Astrocyte of the spinal cord (primary cell): ENCODE measurements at regions not wholly inside any gene's neighbourhood (a gene's known extent, or its start where the extent isn't known, plus 50 kb on each side); places are given as distances from the start of the nearest gene placed in this dataset.
A peak's percentile ranks its signal among the peaks of the same experiment; 100 is the strongest.
"Not testable (repeated sequence)": the region's sequence is repeated elsewhere in the genome, so short reads cannot be mapped to it uniquely, and the experiment has no call there.

Experiments
- DNase-seq: peaks from one replicate; pipeline ENCODE4 v3.0.0; 2011; ENCODE audit warnings: low read depth, low spot score
- H3K4me3 ChIP-seq: 2 replicates; pipeline ENCODE4 v1.5.1; 2011; ENCODE audit warnings: low read depth, mild to moderate bottlenecking, low read length, moderate library complexity
- CTCF ChIP-seq: IDR thresholded peaks from 2 replicates; pipeline ENCODE4 v1.5.1; 2012; ENCODE audit warnings: low read depth, mild to moderate bottlenecking, low read length, inconsistent platforms
- in situ Hi-C: cut with HindIII; loops from 2 replicates; pipeline ENCODE4 v1.10.0; 2017; ENCODE audit warnings: low sequenced_read_pairs

- no peak for DNase-seq
- H3K4me3 ChIP-seq = no peak overlapping the region
- in situ Hi-C loops = no loop called here
- no peak for TF ChIP-seq CTCF
Observed at GRCh38 chr6:144665932-144666450, 380.9 kb downstream of the UTRN start.

GRCh38 chr6:144666781-144667180 lies 381.6 kb downstream of the UTRN start:
- in situ Hi-C loops = no loop called here
- TF ChIP-seq CTCF = no peak
- DNase-seq = no peak
- no peak overlapping the region for H3K4me3 ChIP-seq

DNA sequence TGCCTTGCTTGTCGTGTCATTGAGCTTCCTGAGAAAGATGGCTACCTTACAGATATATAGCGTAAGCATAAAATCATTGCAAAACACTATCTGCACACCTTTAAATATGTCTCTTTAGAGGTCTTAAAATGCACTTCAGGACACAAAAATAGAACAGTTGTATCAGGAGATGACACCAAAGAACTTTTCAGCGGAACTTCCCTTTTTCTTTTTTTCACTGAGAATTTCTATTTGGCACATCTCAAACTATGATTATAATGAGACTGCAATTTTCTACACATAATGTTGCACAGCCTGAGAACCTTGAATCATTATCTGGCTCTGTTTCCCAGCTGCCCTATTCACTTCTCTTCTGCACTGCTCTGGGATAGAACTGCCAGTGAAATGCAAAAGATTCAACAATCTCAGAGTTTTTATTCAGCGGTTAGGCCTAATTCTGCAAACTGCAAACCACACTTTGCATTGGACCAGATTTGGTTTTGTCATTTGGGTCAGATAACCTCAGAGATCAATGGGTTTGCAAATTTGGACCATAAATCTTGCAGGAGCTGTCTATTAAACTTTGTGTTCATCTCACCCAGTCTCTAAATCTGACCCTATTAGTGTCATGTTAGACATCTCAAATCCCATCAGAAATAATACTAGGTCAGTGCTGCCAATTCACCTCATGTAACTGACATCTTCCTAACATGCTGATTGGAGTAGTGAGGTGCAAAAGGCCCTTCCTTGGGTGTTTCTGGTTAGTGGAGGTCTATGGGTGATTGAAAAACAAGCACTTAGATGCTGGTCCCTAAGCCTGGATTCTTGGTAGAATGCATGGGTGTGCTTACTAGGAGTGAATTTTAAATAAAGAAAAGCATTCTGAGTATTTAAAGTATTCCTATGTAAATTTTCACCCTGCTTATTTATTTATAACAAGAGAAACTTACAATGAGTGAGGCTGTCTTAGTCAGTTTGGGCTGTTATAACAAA lies 382.7 kb downstream of the UTRN start:
- H3K4me3 ChIP-seq = no peak overlapping the region
- in situ Hi-C loops = no loop called here
- no peak for TF ChIP-seq CTCF
- DNase-seq = no peak

- DNase-seq, in situ Hi-C loops, H3K4me3 ChIP-seq: not testable (repeated sequence)
Observed at GRCh38 chr6:144670259-144670658, 385.1 kb downstream of the UTRN start.

DNA sequence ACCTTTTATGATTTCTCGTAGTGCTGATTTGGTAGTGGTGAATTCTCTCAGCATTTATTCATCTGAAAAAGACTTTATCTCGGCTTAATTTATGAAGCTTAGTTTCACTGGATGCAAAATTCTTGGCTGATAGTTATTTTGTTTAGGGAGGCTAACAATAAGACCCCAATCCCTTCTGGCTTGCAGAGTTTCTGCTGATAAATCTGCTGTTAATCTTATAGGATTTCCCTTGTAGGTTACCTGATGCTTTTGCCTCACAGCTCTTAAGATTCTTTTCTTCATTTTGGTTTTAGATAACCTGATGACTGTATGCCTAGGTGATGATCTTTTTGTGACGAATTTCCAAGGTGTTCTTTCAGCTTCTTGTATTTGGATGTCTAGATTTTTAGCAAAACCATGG lies 388.7 kb downstream of the UTRN start:
- TF ChIP-seq CTCF = no peak
- no peak for DNase-seq
- in situ Hi-C loops = no loop called here
- no peak overlapping the region for H3K4me3 ChIP-seq

- no peak overlapping the region for H3K4me3 ChIP-seq
- TF ChIP-seq CTCF = no peak
- peak; percentile 78 for DNase-seq
- in situ Hi-C loops = no loop called here
Observed at GRCh38 chr6:144675231-144675861, 390.2 kb downstream of the UTRN start.

- in situ Hi-C loops, H3K4me3 ChIP-seq, DNase-seq: not testable (repeated sequence)
Observed at GRCh38 chr6:144676310-144676709, 391.2 kb downstream of the UTRN start.

DNA sequence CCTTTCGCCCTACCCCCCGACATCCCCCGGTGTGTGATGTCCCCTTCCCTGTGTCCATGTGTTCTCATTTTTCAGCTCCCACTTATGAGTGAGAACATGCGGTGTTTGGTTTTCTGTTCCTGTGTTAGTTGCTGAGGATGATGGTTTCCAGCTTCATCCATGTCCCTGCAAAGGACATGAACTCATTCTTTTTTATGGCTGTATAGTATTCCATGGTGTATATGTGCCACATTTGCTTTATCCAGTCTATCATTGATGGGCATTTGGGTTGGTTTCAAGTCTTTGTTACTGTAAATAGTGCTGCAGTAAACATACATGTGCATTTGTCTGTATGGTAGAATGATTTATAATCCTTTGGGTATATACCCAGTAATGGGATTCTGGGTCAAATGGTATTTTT lies 392.1 kb downstream of the UTRN start:
- in situ Hi-C loops, DNase-seq, H3K4me3 ChIP-seq: not testable (repeated sequence)
